Endothelial cell of umbilical vein (primary cell): ENCODE measurements at regions not wholly inside any gene's neighbourhood (a gene's known extent, or its start where the extent isn't known, plus 50 kb on each side); places are given as distances from the start of the nearest gene placed in this dataset.

Experiments
- BruUV-seq: library from RNA; stranded (reverse); fragments of 400-500 nt; replicated peaks from 2 replicates; lab custom pipeline; 2021; lab: Mats Ljungman, UMichigan
- CTCF ChIA-PET: fragments of 300-600, 350-600 bp; sonication (Branson Sonifier 250); formaldehyde crosslinking; loops from one replicate; lab custom pipeline; 2021; ENCODE audit warnings: antibody characterized with exemption, inconsistent platforms; lab: Charles Lee
- POLR2A ChIA-PET: fragments of 300-600, 350-600 bp; sonication (Branson Sonifier 250); formaldehyde crosslinking; loops from one replicate; lab custom pipeline; 2021; ENCODE audit warnings: antibody characterized with exemption, inconsistent platforms; lab: Charles Lee
- DNase-seq: peaks from one replicate; pipeline ENCODE4 v3.0.0-alpha.2; 2011; ENCODE audit warnings: low read depth, low spot score
- FAIRE-seq: peaks from 2 replicates; lab custom pipeline; 2011; peaks lifted over from hg19 to GRCh38; lab: Jason Lieb, UNC
- H2AFZ ChIP-seq: 2 replicates; pipeline ENCODE4 v1.6.0; 2012; ENCODE audit warnings: low read depth, low read length, control low read depth, inconsistent platforms
- H3K27ac ChIP-seq: 2 replicates; pipeline ENCODE4 v1.5.1; 2011; ENCODE audit warnings: low read depth, mild to moderate bottlenecking, control low read depth, low read length, moderate library complexity; ENCODE audit not compliant: insufficient read depth
- H3K27me3 ChIP-seq, 2 experiments: 2 replicates each; pipeline versions ENCODE4 v1.6.0 to v1.6.1; 2011; ENCODE audit warnings: low read length in 2 of 2, mixed read lengths in 1 of 2; ENCODE audit not compliant: control insufficient read depth in 2 of 2, insufficient read depth in 2 of 2
- H3K36me3 ChIP-seq, 2 experiments: 2 replicates in 1 of 2; 3 replicates in 1 of 2; pipeline ENCODE4 v1.5.1; 2011; ENCODE audit warnings: low read length in 2 of 2, mild to moderate bottlenecking in 1 of 2, moderate library complexity in 1 of 2; ENCODE audit not compliant: control insufficient read depth in 2 of 2, insufficient read depth in 2 of 2; ENCODE audit errors: extremely low read depth in 1 of 2
- H3K4me1 ChIP-seq: 3 replicates; pipeline ENCODE4 v1.5.1; 2011; ENCODE audit warnings: mild to moderate bottlenecking, low read length; ENCODE audit not compliant: control insufficient read depth, insufficient read depth; ENCODE audit errors: extremely low read depth
- H3K4me2 ChIP-seq: 2 replicates; pipeline ENCODE4 v1.6.1; 2011; ENCODE audit warnings: low read length, control low read depth, mixed read lengths; ENCODE audit not compliant: insufficient read depth
- H3K4me3 ChIP-seq, 3 experiments: fragments of 200-600 bp in 1 of 3; sonication (generic), shearing (Covaris generic) in 1 of 3; replicated peaks in 1 of 3; 2 replicates each; pipeline ENCODE4 v1.5.1; 2011 to 2016; ENCODE audit warnings: control low read depth in 3 of 3, low read length in 3 of 3, mild to moderate bottlenecking in 2 of 3, inconsistent platforms in 1 of 3, low read depth in 1 of 3, moderate library complexity in 1 of 3; ENCODE audit not compliant: insufficient read depth in 1 of 3
- H3K79me2 ChIP-seq: 2 replicates; pipeline ENCODE4 v1.6.0; 2012; ENCODE audit warnings: low read length, inconsistent platforms; ENCODE audit not compliant: control insufficient read depth, insufficient read depth
- H3K9ac ChIP-seq: replicated peaks from 2 replicates; pipeline ENCODE3; 2011; ENCODE audit warnings: low read length, control low read depth; ENCODE audit not compliant: insufficient read depth; ENCODE audit errors: extremely low read depth
- H3K9me1 ChIP-seq: replicated peaks from 3 replicates; pipeline ENCODE4 v1.6.0; 2011; ENCODE audit warnings: mild to moderate bottlenecking, low read length; ENCODE audit not compliant: control insufficient read depth, insufficient read depth; ENCODE audit errors: extremely low read depth
- H3K9me3 ChIP-seq: replicated peaks from 2 replicates; pipeline ENCODE4 v1.5.1; 2012; ENCODE audit warnings: low read length, inconsistent platforms; ENCODE audit not compliant: control insufficient read depth, insufficient read depth
- H4K20me1 ChIP-seq: replicated peaks from 2 replicates; pipeline ENCODE3; 2011; ENCODE audit warnings: mild to moderate bottlenecking, low read length; ENCODE audit not compliant: control insufficient read depth, insufficient read depth; ENCODE audit errors: extremely low read depth
- CTCF ChIP-seq, 2 donors: IDR thresholded peaks; 1 replicate in 1 of 2; 2 replicates in 1 of 2; pipeline ENCODE4 v1.5.1; 2011; ENCODE audit warnings: low read length in 2 of 2, mild to moderate bottlenecking in 2 of 2, moderate library complexity in 2 of 2, control low read depth in 1 of 2, inconsistent platforms in 1 of 2, low read depth in 1 of 2; ENCODE audit not compliant: insufficient read depth in 1 of 2; ENCODE audit errors: extremely low read depth in 1 of 2
- EZH2 ChIP-seq: IDR thresholded peaks from 2 replicates; pipeline ENCODE4 v1.6.1; 2012; ENCODE audit warnings: borderline replicate concordance, low read depth, mild to moderate bottlenecking, moderate library complexity, low read length, inconsistent platforms; ENCODE audit not compliant: severe bottlenecking
- FOS ChIP-seq: IDR thresholded peaks from 2 replicates; pipeline ENCODE4 v1.6.1; 2011; ENCODE audit warnings: mild to moderate bottlenecking, low read length, moderate library complexity, borderline replicate concordance; ENCODE audit not compliant: insufficient read depth
- GATA2 ChIP-seq: IDR thresholded peaks from 2 replicates; pipeline ENCODE4 v1.7.0; 2011; ENCODE audit warnings: low read depth, mild to moderate bottlenecking, moderate library complexity, mixed read lengths, low read length; ENCODE audit not compliant: insufficient read length, insufficient read depth
- JUN ChIP-seq: IDR thresholded peaks from 2 replicates; pipeline ENCODE4 v1.6.1; 2011; ENCODE audit warnings: borderline replicate concordance, low read depth; ENCODE audit not compliant: insufficient read length, insufficient read depth
- MAX ChIP-seq: IDR thresholded peaks from 2 replicates; pipeline ENCODE4 v1.6.1; 2011; ENCODE audit not compliant: insufficient read depth, insufficient read length
- MYC ChIP-seq: IDR thresholded peaks from one replicate; pipeline ENCODE4 v1.6.1; 2011; ENCODE audit warnings: mild to moderate bottlenecking, low read depth, low read length
- POLR2A ChIP-seq: IDR thresholded peaks from 2 replicates; pipeline ENCODE4 v1.6.1; 2012; ENCODE audit warnings: low read depth, mild to moderate bottlenecking, control low read depth, low read length
- POLR2AphosphoS5 ChIP-seq: IDR thresholded peaks from 2 replicates; pipeline ENCODE4 v1.6.1; 2012; ENCODE audit warnings: low read depth, mild to moderate bottlenecking, control low read depth, low read length, moderate library complexity; ENCODE audit not compliant: insufficient read depth
- dilution Hi-C: fragments of 300-500 bp; cut with MboI; formaldehyde crosslinking; loops from one replicate; pipeline ENCODE4 v1.15.0; 2019; ENCODE audit warnings: low sequenced_read_pairs; ENCODE audit not compliant: extremely low pct_ligation_motif_present
- intact Hi-C: fragments of 100-400 bp; cut with micrococcal nuclease; formaldehyde crosslinking; loops from one replicate; pipeline ENCODE4 v1.10.0; 2022

- Histone ChIP-seq H3K27me3 (no peaks in the 10 kb centered on the region), H3K9me1 (no peaks in the 10 kb centered on the region), H3K9me3 (no peaks in the 10 kb centered on the region), H4K20me1 (no peaks in the 10 kb centered on the region), H3K79me2 (no peaks in the 10 kb centered on the region), H3K4me2 (no peak overlapping the region), H3K4me3 (no peak overlapping the region), H3K27ac (no peak overlapping the region), H3K4me1 (no peaks in the 10 kb centered on the region), H3K36me3 (no peaks in the 10 kb centered on the region), H2AFZ (no peak overlapping the region), H3K9ac (no peak overlapping the region)
- TF ChIP-seq MYC (no peak), CTCF (IDR thresholded peaks at IDR 0.05; ENCODE audit: extremely low read depth in 1 of 2, insufficient read depth in 1 of 2, low read depth in 1 of 2, low read length in 2 of 2) (no peak), JUN (no peak), POLR2A (no peak), GATA2 (no peak), POLR2AphosphoS5 (no peak), EZH2 (no peak), FOS (no peak), MAX (no peak)
- FAIRE-seq (no peak), DNase-seq (no peak)
- intact Hi-C loops (loop anchor here (5.0 kb wide), 1 partner anchor 47 kb away; no protein-coding TSS in a partner anchor), dilution Hi-C loops (no loop called here)
- ChIA-PET CTCF (interaction anchor here (1.0 kb wide), 1 partner anchor 488 kb away, joined by 4 read pairs; no protein-coding TSS in a partner anchor), POLR2A (no interaction called here)
- no TSS peak for BruUV-seq
These were observed 546.8 kb upstream of the FTMT start for GRCh38 chr5:121304838-121305237.
